ENCODE measurements at regions not wholly inside any gene's neighbourhood (a gene's known extent, or its start where the extent isn't known, plus 50 kb on each side); places are given as distances from the start of the nearest gene placed in this dataset.

- TF ChIP-seq, protein P1, sequence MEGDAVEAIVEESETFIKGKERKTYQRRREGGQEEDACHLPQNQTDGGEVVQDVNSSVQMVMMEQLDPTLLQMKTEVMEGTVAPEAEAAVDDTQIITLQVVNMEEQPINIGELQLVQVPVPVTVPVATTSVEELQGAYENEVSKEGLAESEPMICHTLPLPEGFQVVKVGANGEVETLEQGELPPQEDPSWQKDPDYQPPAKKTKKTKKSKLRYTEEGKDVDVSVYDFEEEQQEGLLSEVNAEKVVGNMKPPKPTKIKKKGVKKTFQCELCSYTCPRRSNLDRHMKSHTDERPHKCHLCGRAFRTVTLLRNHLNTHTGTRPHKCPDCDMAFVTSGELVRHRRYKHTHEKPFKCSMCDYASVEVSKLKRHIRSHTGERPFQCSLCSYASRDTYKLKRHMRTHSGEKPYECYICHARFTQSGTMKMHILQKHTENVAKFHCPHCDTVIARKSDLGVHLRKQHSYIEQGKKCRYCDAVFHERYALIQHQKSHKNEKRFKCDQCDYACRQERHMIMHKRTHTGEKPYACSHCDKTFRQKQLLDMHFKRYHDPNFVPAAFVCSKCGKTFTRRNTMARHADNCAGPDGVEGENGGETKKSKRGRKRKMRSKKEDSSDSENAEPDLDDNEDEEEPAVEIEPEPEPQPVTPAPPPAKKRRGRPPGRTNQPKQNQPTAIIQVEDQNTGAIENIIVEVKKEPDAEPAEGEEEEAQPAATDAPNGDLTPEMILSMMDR (conservative IDR thresholded peaks at IDR 0.05; ENCODE audit: low read depth in 2 of 2): no peak
- no peak for TF ChIP-seq EZH2 (IDR thresholded peaks at IDR 0.05; ENCODE audit: low read depth, unreplicated experiment)
Measured at GRCh38 chr9:96031916-96032534, 156.5 kb downstream of the ERCC6L2 start.
